Testis (tissue), 2 donors: ENCODE measurements at regions not wholly inside any gene's neighbourhood (a gene's known extent, or its start where the extent isn't known, plus 50 kb on each side); places are given as distances from the start of the nearest gene placed in this dataset.

Experiments
- POLR2A ChIP-seq: fragments of 450-650 bp; IDR thresholded peaks from one replicate; pipeline ENCODE4 v1.6.1; 2017; ENCODE audit warnings: antibody characterized with exemption, mild to moderate bottlenecking, moderate library complexity
- TF ChIP-seq, protein P1 (sequence below), 3 experiments: fragments of 450-650 bp in 2 of 3; fragments of 200-600 bp in 1 of 3; sonication (generic) in 1 of 3; IDR thresholded peaks; one replicate each; pipeline ENCODE4 v1.5.1; 2016 to 2019; ENCODE audit warnings: antibody characterized with exemption in 3 of 3, mild to moderate bottlenecking in 2 of 3, moderate library complexity in 1 of 3

DNA sequence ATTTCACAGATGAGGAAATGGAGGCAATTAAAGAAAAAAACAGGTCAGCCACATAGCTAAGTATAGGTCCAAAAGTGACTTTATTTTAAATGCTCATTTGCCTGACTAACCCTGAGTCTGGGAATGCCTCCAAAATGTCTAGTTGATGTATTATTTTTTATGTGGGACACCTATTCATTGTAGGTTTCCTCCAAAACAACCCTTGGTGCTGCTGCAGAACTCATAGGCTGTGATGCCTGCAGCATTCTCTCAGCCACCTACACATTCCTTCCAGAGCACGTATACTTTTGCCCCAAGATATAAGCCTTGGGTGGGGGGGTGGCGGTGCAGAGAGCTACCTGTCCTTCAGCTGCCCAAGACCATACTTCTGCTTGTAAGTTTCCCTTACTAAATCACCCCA lies 77.4 kb downstream of the MSX2 start:
- no peak for TF ChIP-seq POLR2A
- TF ChIP-seq, protein P1, sequence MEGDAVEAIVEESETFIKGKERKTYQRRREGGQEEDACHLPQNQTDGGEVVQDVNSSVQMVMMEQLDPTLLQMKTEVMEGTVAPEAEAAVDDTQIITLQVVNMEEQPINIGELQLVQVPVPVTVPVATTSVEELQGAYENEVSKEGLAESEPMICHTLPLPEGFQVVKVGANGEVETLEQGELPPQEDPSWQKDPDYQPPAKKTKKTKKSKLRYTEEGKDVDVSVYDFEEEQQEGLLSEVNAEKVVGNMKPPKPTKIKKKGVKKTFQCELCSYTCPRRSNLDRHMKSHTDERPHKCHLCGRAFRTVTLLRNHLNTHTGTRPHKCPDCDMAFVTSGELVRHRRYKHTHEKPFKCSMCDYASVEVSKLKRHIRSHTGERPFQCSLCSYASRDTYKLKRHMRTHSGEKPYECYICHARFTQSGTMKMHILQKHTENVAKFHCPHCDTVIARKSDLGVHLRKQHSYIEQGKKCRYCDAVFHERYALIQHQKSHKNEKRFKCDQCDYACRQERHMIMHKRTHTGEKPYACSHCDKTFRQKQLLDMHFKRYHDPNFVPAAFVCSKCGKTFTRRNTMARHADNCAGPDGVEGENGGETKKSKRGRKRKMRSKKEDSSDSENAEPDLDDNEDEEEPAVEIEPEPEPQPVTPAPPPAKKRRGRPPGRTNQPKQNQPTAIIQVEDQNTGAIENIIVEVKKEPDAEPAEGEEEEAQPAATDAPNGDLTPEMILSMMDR (IDR thresholded peaks at IDR 0.05): no peak
